K562 (cell line): ENCODE measurements at regions not wholly inside any gene's neighbourhood (a gene's known extent, or its start where the extent isn't known, plus 50 kb on each side); places are given as distances from the start of the nearest gene placed in this dataset.

Source experiments
- ATAC-seq: fragments of 200-7000 bp; cut with Tn5 transposase; 3 replicates; pipeline ENCODE4 v1.9.1; 2020; ENCODE audit warnings: moderate library complexity
- BruUV-seq: library from RNA; stranded (reverse); fragments of 400-500 nt; replicated peaks from 2 replicates; lab custom pipeline; 2021; lab: Mats Ljungman, UMichigan
- CTCF ChIA-PET: fragments of 300-600 bp; formaldehyde crosslinking; extraction: SDS; loops from one replicate; lab custom pipeline; 2021; ENCODE audit warnings: low intra/inter-chr PET ratio; lab: Yijun Ruan, JAX
- POLR2A ChIA-PET: fragments of 300-600, 350-650 bp; sonication (Branson Sonifier 250); formaldehyde crosslinking; extraction: SDS; loops from one replicate; lab custom pipeline; 2021; ENCODE audit warnings: antibody characterized with exemption, inconsistent platforms; lab: Yijun Ruan, JAX
- DNase-seq, 4 experiments: peaks; one replicate each; pipeline versions ENCODE4 v3.0.0 to v3.0.0-alpha.2; 2011 to 2018; ENCODE audit warnings: low spot score in 3 of 4, mixed read lengths in 3 of 4; ENCODE audit errors: extremely low read depth in 1 of 4
- FAIRE-seq: peaks from 2 replicates; lab custom pipeline; 2011; peaks lifted over from hg19 to GRCh38; lab: Jason Lieb, UNC
- H2AFZ ChIP-seq: 2 replicates; pipeline ENCODE4 v1.6.0; 2011; ENCODE audit warnings: low read depth, low read length, control low read depth, inconsistent platforms
- H3K27ac ChIP-seq: fragments of 200-600 bp; 3 replicates; pipeline ENCODE4 v1.8.0; 2011; ENCODE audit warnings: low read depth, mild to moderate bottlenecking, control low read depth, inconsistent platforms, low read length, moderate library complexity, mixed read lengths; ENCODE audit errors: extremely low read depth
- H3K27me3 ChIP-seq, 2 experiments: fragments of 300-600 bp in 1 of 2; 2 replicates in 1 of 2; 3 replicates in 1 of 2; pipeline versions ENCODE4 v1.6.0 to v1.8.0; 2011; ENCODE audit warnings: inconsistent platforms in 2 of 2, low read length in 2 of 2, mild to moderate bottlenecking in 1 of 2, mixed read lengths in 1 of 2, moderate library complexity in 1 of 2; ENCODE audit not compliant: control insufficient read depth in 2 of 2, insufficient read depth in 2 of 2
- H3K36me3 ChIP-seq: fragments of 300-600 bp; 3 replicates; pipeline ENCODE4 v1.8.0; 2011; ENCODE audit warnings: mild to moderate bottlenecking, low read length, inconsistent platforms; ENCODE audit not compliant: control insufficient read depth, insufficient read depth
- H3K4me1 ChIP-seq, 2 experiments: fragments of 200-600 bp in 1 of 2; replicated peaks in 1 of 2; 2 replicates in 1 of 2; 3 replicates in 1 of 2; pipeline versions ENCODE4 v1.5.1 to v1.8.0; 2011; ENCODE audit warnings: inconsistent platforms in 2 of 2, low read length in 2 of 2, mild to moderate bottlenecking in 1 of 2, mixed read lengths in 1 of 2, moderate library complexity in 1 of 2; ENCODE audit not compliant: control insufficient read depth in 2 of 2, insufficient read depth in 2 of 2
- H3K4me2 ChIP-seq: 2 replicates; pipeline ENCODE4 v1.6.1; 2011; ENCODE audit warnings: low read length, control low read depth, inconsistent platforms, mixed read lengths; ENCODE audit not compliant: insufficient read depth
- H3K4me3 ChIP-seq: fragments of 200-600 bp; sonication (generic), shearing (Covaris generic); 2 replicates; pipeline ENCODE4 v1.5.1; 2016; ENCODE audit warnings: control low read depth, inconsistent platforms
- H3K79me2 ChIP-seq: fragments of 200-600 bp; 3 replicates; pipeline ENCODE4 v1.8.0; 2011; ENCODE audit warnings: low read length, inconsistent platforms; ENCODE audit not compliant: control insufficient read depth, insufficient read depth
- H3K9ac ChIP-seq, 2 experiments: 2 replicates each; pipeline versions ENCODE4 v1.6.0 to v1.6.1; 2011; ENCODE audit warnings: low read depth in 2 of 2, low read length in 2 of 2, control low read depth in 1 of 2, inconsistent platforms in 1 of 2, mild to moderate bottlenecking in 1 of 2, mixed read lengths in 1 of 2; ENCODE audit not compliant: insufficient read depth in 1 of 2
- H3K9me1 ChIP-seq: one replicate; pipeline ENCODE4 v1.6.0; 2011; ENCODE audit warnings: inconsistent platforms, mild to moderate bottlenecking, low read length, moderate library complexity; ENCODE audit not compliant: control insufficient read depth, insufficient read depth
- H3K9me3 ChIP-seq: replicated peaks from 2 replicates; pipeline ENCODE4 v1.5.1; 2011; ENCODE audit warnings: low read depth, low read length, inconsistent platforms; ENCODE audit not compliant: control insufficient read depth, insufficient read depth
- H4K20me1 ChIP-seq: replicated peaks from 2 replicates; pipeline ENCODE4 v1.6.1; 2011; ENCODE audit warnings: low read length, inconsistent platforms, mixed read lengths; ENCODE audit not compliant: control insufficient read depth, insufficient read depth
- MEF2D ChIP-seq: conservative IDR thresholded peaks from 2 replicates; pipeline ENCODE4 v1.6.1; 2016; ENCODE audit warnings: low read depth, missing genetic modification characterization, missing compliant biosample characterization
- PML ChIP-seq: IDR thresholded peaks from 2 replicates; pipeline ENCODE4 v1.6.1; 2012; ENCODE audit warnings: low read length, inconsistent platforms
- RBM39 ChIP-seq: fragments of 200-400 bp; formaldehyde crosslinking; optimal IDR thresholded peaks from 2 replicates; pipeline ENCODE3; 2018; ENCODE audit warnings: low read depth, low read length
- ZBTB17 ChIP-seq: fragments of 450-650 bp; formaldehyde crosslinking; IDR thresholded peaks from 2 replicates; pipeline ENCODE4 v1.4.0; 2020; ENCODE audit warnings: mild to moderate bottlenecking
- WGBS: fragments of 100-300 bp; shearing (Covaris generic); methylation state at CpG from one replicate; pipeline ENCODE4 v1.1.6; 2016; ENCODE audit warnings: low coverage, mixed read lengths; ENCODE audit not compliant: insufficient coverage; ENCODE audit errors: missing lambda C conversion rate; 5-methylcytosine and 5-hydroxymethylcytosine counted together
- in situ Hi-C: fragments of 300-500 bp; cut with MboI; formaldehyde crosslinking; loops from 4 replicates; pipeline ENCODE4 v1.15.0; 2018; ENCODE audit warnings: inconsistent platforms, mixed read lengths
- intact Hi-C: fragments of 100-400 bp; cut with micrococcal nuclease; formaldehyde crosslinking; loops from 2 replicates; pipeline ENCODE4 v1.14.2; 2022
- TF ChIP-seq, protein P1 (sequence below): fragments of 250-450 bp; sonication (Bioruptor Pico); IDR thresholded peaks from 2 replicates; pipeline ENCODE4 v1.8.0; 2021; ENCODE audit warnings: mild to moderate bottlenecking, moderate library complexity
- TF ChIP-seq, protein P2 (sequence below): sonication (generic); formaldehyde crosslinking; IDR thresholded peaks from 2 replicates; pipeline ENCODE4 v1.8.0; 2022; ENCODE audit warnings: missing genetic modification reagents, mild to moderate bottlenecking, borderline replicate concordance

DNA sequence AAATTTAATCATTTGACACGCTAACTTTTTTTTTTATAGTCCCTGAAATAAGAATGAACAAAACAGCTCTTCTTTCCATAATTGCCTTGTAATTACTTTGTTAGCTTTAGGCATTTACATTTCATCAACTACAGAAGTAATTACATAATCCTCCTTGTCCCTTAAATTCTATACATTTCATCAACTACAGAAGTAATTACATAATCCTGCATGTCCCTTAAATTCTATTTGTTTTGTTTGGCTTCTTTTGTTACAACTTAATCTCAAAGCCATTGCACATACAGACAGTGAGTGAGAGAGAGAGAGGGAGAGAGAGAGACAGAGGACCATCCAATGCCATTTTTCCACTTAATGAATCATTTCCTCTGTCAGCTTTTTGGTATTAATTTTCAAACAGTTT, 873.2 kb downstream of the METTL15 start:
- Histone ChIP-seq H3K4me2 (no peak overlapping the region), H3K4me3 (no peak overlapping the region), H3K4me1 (no peaks in the 10 kb centered on the region), H3K27me3 (no peaks in the 10 kb centered on the region), H3K36me3 (no peaks in the 10 kb centered on the region), H3K27ac (no peak overlapping the region), H3K9me3 (no peaks in the 10 kb centered on the region), H3K9me1 (no peaks in the 10 kb centered on the region), H3K9ac (no peak overlapping the region), H4K20me1 (no peaks in the 10 kb centered on the region), H2AFZ (no peak overlapping the region), H3K79me2 (no peaks in the 10 kb centered on the region)
- intact Hi-C loops: no loop called here
- no peak for TF ChIP-seq PML
- no peak for TF ChIP-seq MEF2D (tag)
- TF ChIP-seq, protein P1, sequence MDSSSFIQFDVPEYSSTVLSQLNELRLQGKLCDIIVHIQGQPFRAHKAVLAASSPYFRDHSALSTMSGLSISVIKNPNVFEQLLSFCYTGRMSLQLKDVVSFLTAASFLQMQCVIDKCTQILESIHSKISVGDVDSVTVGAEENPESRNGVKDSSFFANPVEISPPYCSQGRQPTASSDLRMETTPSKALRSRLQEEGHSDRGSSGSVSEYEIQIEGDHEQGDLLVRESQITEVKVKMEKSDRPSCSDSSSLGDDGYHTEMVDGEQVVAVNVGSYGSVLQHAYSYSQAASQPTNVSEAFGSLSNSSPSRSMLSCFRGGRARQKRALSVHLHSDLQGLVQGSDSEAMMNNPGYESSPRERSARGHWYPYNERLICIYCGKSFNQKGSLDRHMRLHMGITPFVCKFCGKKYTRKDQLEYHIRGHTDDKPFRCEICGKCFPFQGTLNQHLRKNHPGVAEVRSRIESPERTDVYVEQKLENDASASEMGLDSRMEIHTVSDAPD: no peak
- DNase-seq (no peak), ATAC-seq (no peak), FAIRE-seq (no peak)
- POLR2A ChIA-PET: no interaction called here
- 0% methylated on average over 1 of the region's 1 CpG for WGBS
- in situ Hi-C loops: no loop called here
- BruUV-seq: no TSS peak
- CTCF ChIA-PET: no interaction called here

DNA sequence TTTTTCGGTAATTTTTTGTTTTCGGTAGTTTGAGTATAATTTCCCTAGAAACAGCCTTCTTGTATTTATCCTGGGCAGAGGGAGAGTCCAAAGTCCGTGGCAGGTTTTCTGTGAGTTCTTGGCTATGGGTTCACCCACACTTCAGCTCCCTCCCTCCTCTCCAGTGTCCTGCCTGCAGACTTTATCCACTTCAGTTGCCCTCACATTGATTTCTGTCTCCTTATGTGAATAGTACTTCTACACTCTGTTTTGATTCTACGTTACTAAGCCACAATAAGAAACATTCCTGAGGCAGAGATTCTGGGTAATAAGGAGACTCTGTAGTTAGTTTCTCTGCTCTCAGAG, 868.6 kb downstream of the METTL15 start:
- no peak overlapping the region for H3K4me3 ChIP-seq
- CTCF ChIA-PET: no interaction called here
- no peaks in the 10 kb centered on the region for H3K9me3 ChIP-seq
- ATAC-seq: no peak
- no peaks in the 10 kb centered on the region for H3K79me2 ChIP-seq
- no peaks in the 10 kb centered on the region for H3K27me3 ChIP-seq
- no peak overlapping the region for H3K4me2 ChIP-seq
- H3K9me1 ChIP-seq: no peaks in the 10 kb centered on the region
- in situ Hi-C loops: no loop called here
- no peaks in the 10 kb centered on the region for H3K4me1 ChIP-seq
- 4% methylated on average over 4 of the region's 4 CpGs for WGBS
- no peak overlapping the region for H2AFZ ChIP-seq
- no peak for FAIRE-seq
- no TSS peak for BruUV-seq
- POLR2A ChIA-PET: no interaction called here
- no peak overlapping the region for H3K9ac ChIP-seq
- H3K36me3 ChIP-seq: no peaks in the 10 kb centered on the region
- TF ChIP-seq ZBTB17 (CRISPR knock-in tag) (no peak), RBM39 (no peak)
- TF ChIP-seq, protein P2, sequence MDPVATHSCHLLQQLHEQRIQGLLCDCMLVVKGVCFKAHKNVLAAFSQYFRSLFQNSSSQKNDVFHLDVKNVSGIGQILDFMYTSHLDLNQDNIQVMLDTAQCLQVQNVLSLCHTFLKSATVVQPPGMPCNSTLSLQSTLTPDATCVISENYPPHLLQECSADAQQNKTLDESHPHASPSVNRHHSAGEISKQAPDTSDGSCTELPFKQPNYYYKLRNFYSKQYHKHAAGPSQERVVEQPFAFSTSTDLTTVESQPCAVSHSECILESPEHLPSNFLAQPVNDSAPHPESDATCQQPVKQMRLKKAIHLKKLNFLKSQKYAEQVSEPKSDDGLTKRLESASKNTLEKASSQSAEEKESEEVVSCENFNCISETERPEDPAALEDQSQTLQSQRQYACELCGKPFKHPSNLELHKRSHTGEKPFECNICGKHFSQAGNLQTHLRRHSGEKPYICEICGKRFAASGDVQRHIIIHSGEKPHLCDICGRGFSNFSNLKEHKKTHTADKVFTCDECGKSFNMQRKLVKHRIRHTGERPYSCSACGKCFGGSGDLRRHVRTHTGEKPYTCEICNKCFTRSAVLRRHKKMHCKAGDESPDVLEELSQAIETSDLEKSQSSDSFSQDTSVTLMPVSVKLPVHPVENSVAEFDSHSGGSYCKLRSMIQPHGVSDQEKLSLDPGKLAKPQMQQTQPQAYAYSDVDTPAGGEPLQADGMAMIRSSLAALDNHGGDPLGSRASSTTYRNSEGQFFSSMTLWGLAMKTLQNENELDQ (CRISPR knock-in tag): no peak
- intact Hi-C loops: no loop called here
- no peaks in the 10 kb centered on the region for H4K20me1 ChIP-seq
- H3K27ac ChIP-seq: no peak overlapping the region
- DNase-seq: no peak
